Stomach smooth muscle (tissue), 2 donors: ENCODE measurements at regions not wholly inside any gene's neighbourhood (a gene's known extent, or its start where the extent isn't known, plus 50 kb on each side); places are given as distances from the start of the nearest gene placed in this dataset.
"Not testable (repeated sequence)": the region's sequence is repeated elsewhere in the genome, so short reads cannot be mapped to it uniquely, and the experiment has no call there.

Experiments
- H3K27ac ChIP-seq: one replicate; pipeline ENCODE4 v1.7.0; 2013; ENCODE audit warnings: mild to moderate bottlenecking, low read length, inconsistent platforms
- H3K27me3 ChIP-seq, 2 donors: one replicate each; pipeline ENCODE4 v1.7.0; 2013; ENCODE audit warnings: low read length in 2 of 2; ENCODE audit not compliant: insufficient read depth in 2 of 2, control insufficient read depth in 1 of 2
- H3K36me3 ChIP-seq, 2 donors: one replicate each; pipeline ENCODE4 v1.7.0; 2013; ENCODE audit warnings: low read length in 2 of 2; ENCODE audit not compliant: control insufficient read depth in 2 of 2, insufficient read depth in 2 of 2
- H3K4me1 ChIP-seq: one replicate; pipeline ENCODE4 v1.7.0; 2013; ENCODE audit warnings: low read length; ENCODE audit not compliant: control insufficient read depth, insufficient read depth
- H3K4me3 ChIP-seq, 2 donors: one replicate each; pipeline ENCODE4 v1.7.0; 2013; ENCODE audit warnings: low read length in 2 of 2
- H3K9ac ChIP-seq, 2 donors: one replicate each; pipeline ENCODE4 v1.7.0; 2013; ENCODE audit warnings: low read length in 2 of 2, mild to moderate bottlenecking in 1 of 2
- H3K9me3 ChIP-seq, 2 donors: one replicate each; pipeline ENCODE4 v1.7.0; 2013; ENCODE audit warnings: low read length in 2 of 2; ENCODE audit not compliant: control insufficient read depth in 2 of 2
- donor health status: healthy.
- donor health status: Pancreatic carcinoma.

DNA sequence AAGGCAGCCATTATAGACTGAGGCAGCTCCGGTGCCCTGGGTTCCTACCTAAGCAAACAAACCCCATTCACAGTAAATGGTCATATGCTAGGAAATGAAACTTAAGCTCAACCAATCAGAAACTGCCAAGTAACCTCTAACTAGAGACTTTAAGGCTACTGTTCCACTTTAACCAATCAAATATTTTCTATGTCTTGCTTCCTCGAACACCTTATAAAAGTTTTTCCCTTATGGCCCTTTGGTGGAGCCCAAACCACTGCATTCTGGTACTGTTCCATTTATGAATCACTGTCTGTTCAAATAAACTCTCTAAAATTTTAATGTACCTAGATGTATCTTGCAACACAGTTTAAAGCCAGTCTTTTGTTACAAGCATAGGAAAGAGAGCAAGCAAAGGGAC lies 361.1 kb downstream of the HGF start:
- Histone ChIP-seq H3K9me3 (no peaks in the 10 kb centered on the region), H3K36me3 (no peaks in the 10 kb centered on the region), H3K27ac (no peak overlapping the region), H3K4me1 (no peaks in the 10 kb centered on the region), H3K27me3 (no peaks in the 10 kb centered on the region), H3K4me3 (no peak overlapping the region), H3K9ac (no peak overlapping the region)

DNA sequence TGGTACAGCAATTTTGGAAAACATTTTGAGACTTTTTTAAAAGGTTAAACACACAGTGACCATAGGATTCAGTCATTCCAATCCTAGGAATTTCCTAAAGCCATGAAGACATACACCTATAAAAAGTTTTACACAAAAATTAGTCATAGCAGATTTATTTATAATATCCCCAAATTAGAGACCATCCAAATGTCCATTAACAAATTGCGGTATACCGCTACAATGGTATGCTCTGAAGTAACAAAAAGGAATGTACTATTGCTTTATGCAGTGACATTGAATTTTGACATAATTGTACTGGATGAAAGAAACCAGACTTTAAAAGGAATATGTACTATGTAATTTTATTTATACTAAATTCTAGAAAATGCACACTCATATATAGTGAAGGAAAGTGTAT lies 362.8 kb downstream of the HGF start:
- Histone ChIP-seq H3K9ac (no peak overlapping the region), H3K4me1 (no peaks in the 10 kb centered on the region), H3K27ac (no peak overlapping the region), H3K27me3 (no peaks in the 10 kb centered on the region), H3K36me3 (no peaks in the 10 kb centered on the region), H3K4me3 (no peak overlapping the region), H3K9me3 (no peaks in the 10 kb centered on the region)

DNA sequence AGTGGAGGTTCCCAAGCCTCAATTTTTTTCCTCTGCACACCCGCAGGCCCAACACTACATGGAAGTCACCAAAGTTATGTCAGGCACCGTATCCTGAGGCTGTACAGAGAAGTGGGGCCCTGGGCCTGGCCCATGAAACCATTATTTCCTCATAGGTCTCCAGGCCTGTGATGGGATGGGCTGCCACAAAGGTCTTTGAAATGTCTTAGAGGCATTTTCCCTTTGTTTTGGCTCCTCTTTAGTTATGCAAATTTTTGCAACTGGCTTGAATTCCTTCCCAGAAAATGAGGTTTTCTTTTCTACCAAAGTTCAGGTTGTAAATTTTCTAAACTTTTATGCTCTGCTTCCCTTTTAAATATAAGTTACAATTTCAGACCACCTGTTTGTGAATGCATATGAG lies 365.2 kb downstream of the HGF start:
- H3K36me3 ChIP-seq, result no peaks in the 10 kb centered on the region
- no peak overlapping the region for H3K9ac ChIP-seq
- no peak overlapping the region for H3K27ac ChIP-seq
- no peak overlapping the region for H3K4me3 ChIP-seq
- no peaks in the 10 kb centered on the region for H3K9me3 ChIP-seq
- no peaks in the 10 kb centered on the region for H3K27me3 ChIP-seq
- no peaks in the 10 kb centered on the region for H3K4me1 ChIP-seq

DNA sequence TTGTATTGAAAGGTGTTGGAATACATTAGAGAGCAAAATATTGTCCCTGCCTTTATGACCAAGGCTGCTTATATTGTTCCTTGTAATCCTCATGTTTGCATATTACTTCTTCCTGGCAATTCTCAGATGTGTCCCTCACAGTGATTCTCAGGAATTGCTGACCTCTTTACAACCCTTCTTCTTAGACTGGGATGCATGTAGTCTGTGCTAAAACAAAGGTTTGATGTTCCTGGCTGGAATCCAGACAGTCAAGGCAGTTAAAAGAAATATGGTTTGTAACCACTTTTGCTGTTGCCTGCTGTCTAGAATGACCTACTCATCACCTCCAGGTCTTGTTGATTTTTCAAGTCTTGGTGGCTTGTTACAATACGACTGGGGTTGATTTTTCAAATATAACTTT lies 367.6 kb downstream of the HGF start:
- Histone ChIP-seq H3K27me3 (no peaks in the 10 kb centered on the region), H3K4me1 (no peaks in the 10 kb centered on the region), H3K36me3 (no peaks in the 10 kb centered on the region), H3K27ac (no peak overlapping the region), H3K4me3 (no peak overlapping the region), H3K9me3 (no peaks in the 10 kb centered on the region), H3K9ac (no peak overlapping the region)

DNA sequence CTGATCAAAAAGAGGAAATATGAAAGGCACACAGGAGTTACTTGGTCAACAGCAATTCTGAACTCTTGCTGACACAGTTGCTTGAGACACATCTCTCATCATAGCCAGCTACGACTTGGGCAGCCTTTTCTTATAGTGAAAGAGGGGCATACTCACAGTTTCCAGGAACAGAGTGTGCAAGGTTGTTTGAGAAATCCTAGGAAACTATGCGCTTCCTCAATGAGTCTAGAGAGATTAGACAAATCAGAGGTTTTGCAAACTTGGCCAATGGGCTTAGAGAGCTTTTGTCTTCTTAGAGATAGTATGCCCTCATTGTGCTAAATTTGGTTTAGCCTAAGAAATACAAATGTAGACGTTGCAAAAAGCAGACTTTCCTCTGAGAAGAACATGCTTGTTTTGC lies 370.4 kb downstream of the HGF start:
- Histone ChIP-seq H3K9me3 (no peaks in the 10 kb centered on the region), H3K4me1 (no peaks in the 10 kb centered on the region), H3K9ac (no peak overlapping the region), H3K4me3 (no peak overlapping the region), H3K27ac (no peak overlapping the region), H3K27me3 (no peaks in the 10 kb centered on the region), H3K36me3 (no peaks in the 10 kb centered on the region)

DNA sequence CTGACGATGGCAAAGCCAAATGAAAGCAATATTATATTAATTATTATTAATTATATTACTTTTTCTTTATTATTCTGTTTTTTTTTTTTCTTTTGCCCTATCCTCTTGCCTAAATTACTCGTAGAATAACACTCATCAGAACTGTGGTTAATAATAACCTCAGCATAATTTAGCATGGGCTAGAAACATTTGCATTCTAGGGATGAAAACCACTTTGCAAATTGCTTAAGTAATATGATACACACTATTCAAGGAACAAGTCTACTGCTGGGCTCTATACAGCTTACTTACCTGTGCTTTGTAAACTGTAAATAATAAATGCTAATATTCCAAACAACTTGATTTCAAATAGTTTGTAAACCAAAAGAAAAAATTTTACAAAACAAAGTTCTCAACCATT lies 375.8 kb downstream of the HGF start:
- H3K9me3 ChIP-seq, result no peaks in the 10 kb centered on the region
- H3K4me3 ChIP-seq, result no peak overlapping the region
- H3K4me1 ChIP-seq, result no peaks in the 10 kb centered on the region
- H3K27me3 ChIP-seq, result no peaks in the 10 kb centered on the region
- H3K36me3 ChIP-seq, result no peaks in the 10 kb centered on the region
- no peak overlapping the region for H3K27ac ChIP-seq
- no peak overlapping the region for H3K9ac ChIP-seq

DNA sequence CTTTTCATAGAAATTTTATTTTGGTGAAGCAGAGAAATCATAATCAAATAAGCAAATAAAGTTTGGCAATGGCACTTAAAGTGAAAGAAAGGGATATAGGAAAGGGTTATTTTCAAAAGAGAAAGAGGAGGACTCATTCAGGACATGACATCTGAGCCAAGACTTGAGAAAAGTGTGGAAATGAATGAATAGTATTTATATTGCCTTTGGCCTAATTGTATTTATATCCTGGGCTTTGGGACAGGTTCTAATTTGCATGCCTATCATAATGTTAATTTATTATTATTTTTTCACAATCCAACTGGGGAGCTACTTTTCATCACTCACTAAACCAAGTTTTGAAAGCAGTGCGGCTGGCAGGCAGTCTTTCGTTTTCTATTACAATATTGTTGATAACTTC lies 376.8 kb downstream of the HGF start:
- no peaks in the 10 kb centered on the region for H3K4me1 ChIP-seq
- no peak overlapping the region for H3K9ac ChIP-seq
- no peak overlapping the region for H3K4me3 ChIP-seq
- no peaks in the 10 kb centered on the region for H3K36me3 ChIP-seq
- no peaks in the 10 kb centered on the region for H3K27me3 ChIP-seq
- no peaks in the 10 kb centered on the region for H3K9me3 ChIP-seq
- H3K27ac ChIP-seq, result no peak overlapping the region

DNA sequence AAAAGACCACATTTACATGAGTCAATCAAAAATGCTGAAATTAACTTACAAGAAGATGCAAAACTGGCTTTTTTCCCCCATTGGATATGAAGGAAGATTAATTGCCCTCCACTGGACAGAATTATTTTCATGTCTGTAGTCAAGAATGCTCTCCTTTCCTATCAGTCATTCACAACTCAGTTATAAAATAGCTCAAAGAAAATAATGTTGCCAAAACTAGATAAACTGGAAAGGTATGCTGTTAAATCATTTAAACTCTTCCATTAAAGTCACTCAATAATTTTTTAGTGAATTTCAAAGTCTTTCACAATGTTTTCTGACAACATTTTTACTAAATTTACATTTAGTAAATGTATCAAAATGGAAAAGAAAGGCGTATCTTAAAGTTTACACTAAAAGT lies 384.5 kb downstream of the HGF start:
- no peaks in the 10 kb centered on the region for H3K9me3 ChIP-seq
- H3K27ac ChIP-seq, result no peak overlapping the region
- no peaks in the 10 kb centered on the region for H3K27me3 ChIP-seq
- H3K9ac ChIP-seq, result no peak overlapping the region
- H3K36me3 ChIP-seq, result no peaks in the 10 kb centered on the region
- H3K4me3 ChIP-seq, result no peak overlapping the region
- no peaks in the 10 kb centered on the region for H3K4me1 ChIP-seq

DNA sequence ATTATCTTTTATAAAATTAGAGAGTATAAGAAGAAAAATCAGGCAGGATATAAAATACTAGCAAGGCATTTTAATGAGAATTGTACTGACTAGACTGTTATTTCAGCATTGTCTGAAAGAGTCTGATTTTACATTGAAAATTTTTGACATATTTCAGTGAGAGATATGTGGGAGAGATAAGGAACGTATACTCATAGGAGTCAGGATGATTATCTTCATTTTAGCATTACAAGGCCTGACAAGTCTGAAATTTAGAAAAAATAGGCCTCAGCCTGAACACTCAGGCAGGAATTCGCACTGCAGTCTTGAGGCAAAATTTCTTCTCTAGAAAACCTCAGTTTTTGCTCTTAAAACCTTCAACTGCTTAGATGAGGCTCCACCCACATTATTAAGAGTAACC lies 386.0 kb downstream of the HGF start:
- Histone ChIP-seq H3K9ac (no peak overlapping the region), H3K27ac (no peak overlapping the region), H3K36me3 (no peaks in the 10 kb centered on the region), H3K4me3 (no peak overlapping the region), H3K27me3 (no peaks in the 10 kb centered on the region), H3K4me1 (no peaks in the 10 kb centered on the region), H3K9me3 (no peaks in the 10 kb centered on the region)

DNA sequence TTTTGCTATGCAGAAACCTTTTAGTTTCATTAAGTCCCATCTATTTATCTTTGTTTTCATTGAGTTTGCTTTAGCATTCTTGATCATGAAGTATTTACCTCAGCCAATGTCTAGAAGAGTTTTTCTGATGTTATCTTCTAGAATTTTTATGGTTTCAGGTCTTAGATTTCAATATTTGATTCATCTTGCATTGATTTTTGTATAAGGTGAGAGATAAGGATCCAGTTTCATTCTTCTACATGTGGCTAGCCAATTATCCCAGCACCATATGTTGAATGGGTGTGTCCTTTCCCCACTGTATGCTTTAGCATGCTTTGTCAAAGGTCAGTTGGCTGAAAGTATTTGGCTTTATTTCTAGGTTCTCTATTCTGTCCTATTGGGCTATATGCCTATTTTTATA lies 395.2 kb downstream of the HGF start:
- not testable (repeated sequence) for H3K27me3 ChIP-seq, H3K9ac ChIP-seq, H3K36me3 ChIP-seq, H3K4me1 ChIP-seq, H3K9me3 ChIP-seq, H3K27ac ChIP-seq, H3K4me3 ChIP-seq

DNA sequence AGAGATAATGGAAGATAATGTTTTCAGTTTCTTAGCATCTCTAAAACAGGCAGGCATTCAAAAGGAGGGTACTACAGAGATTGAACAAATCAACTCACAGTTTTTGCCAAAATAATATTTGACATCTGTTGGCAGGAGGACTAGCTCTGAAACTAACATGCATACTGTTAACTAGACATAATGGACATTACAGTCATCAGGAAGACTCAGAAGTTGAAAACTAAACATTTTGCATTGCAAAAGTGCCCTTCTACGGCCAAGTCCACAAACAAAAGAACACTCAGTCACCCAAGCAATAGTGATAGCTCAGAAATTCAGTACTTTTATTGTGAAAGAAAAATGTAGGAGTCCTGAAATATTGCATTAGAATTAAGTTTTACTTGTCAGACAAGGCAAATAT lies 399.0 kb downstream of the HGF start:
- Histone ChIP-seq H3K4me1 (peaks cover 3% of the 10 kb centered on the region), H3K4me3 (no peak overlapping the region), H3K27ac (no peak overlapping the region), H3K9ac (no peak overlapping the region), H3K27me3 (no peaks in the 10 kb centered on the region), H3K36me3 (no peaks in the 10 kb centered on the region), H3K9me3 (no peaks in the 10 kb centered on the region)
